ENCODE measurements at regions not wholly inside any gene's neighbourhood (a gene's known extent, or its start where the extent isn't known, plus 50 kb on each side); places are given as distances from the start of the nearest gene placed in this dataset.

DNA sequence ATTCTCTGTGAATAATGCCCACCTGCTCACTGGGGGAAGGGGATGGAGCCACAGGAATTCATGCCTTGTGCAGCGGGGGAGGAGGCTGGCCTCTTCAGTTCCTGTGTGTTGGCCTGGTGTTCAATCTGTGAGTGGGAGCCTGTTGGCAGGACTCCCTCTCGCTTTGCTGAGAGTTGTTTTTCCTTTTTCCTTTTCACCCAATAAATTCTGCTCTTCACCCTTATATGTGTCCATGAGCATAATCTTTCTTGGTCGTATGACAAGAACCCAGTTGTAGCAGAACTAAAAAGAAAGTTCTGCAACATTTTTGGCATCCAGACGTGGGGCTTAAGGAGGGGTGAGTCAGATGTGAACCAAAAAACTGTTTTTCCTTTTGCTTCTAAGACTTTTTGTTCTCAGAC is 235.2 kb upstream of the HDX start:
- TF ChIP-seq, protein P1, sequence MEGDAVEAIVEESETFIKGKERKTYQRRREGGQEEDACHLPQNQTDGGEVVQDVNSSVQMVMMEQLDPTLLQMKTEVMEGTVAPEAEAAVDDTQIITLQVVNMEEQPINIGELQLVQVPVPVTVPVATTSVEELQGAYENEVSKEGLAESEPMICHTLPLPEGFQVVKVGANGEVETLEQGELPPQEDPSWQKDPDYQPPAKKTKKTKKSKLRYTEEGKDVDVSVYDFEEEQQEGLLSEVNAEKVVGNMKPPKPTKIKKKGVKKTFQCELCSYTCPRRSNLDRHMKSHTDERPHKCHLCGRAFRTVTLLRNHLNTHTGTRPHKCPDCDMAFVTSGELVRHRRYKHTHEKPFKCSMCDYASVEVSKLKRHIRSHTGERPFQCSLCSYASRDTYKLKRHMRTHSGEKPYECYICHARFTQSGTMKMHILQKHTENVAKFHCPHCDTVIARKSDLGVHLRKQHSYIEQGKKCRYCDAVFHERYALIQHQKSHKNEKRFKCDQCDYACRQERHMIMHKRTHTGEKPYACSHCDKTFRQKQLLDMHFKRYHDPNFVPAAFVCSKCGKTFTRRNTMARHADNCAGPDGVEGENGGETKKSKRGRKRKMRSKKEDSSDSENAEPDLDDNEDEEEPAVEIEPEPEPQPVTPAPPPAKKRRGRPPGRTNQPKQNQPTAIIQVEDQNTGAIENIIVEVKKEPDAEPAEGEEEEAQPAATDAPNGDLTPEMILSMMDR (IDR thresholded peaks at IDR 0.05), result no peak
- TF ChIP-seq, protein P2, sequence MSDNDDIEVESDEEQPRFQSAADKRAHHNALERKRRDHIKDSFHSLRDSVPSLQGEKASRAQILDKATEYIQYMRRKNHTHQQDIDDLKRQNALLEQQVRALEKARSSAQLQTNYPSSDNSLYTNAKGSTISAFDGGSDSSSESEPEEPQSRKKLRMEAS (IDR thresholded peaks at IDR 0.05; ENCODE audit: low read depth), result no peak
- no peak for TF ChIP-seq ELF1 (IDR thresholded peaks at IDR 0.05)
- TF ChIP-seq CHD2 (IDR thresholded peaks at IDR 0.05; ENCODE audit: low read length, partially characterized antibody), result no peak
- no peak for TF ChIP-seq MXI1 (IDR thresholded peaks at IDR 0.05; ENCODE audit: low read depth, low read length)
- TF ChIP-seq RAD21 (IDR thresholded peaks at IDR 0.05; ENCODE audit: low read length), result no peak
- no peak for TF ChIP-seq FOSL2 (IDR thresholded peaks at IDR 0.05; ENCODE audit: borderline replicate concordance, low read depth)
- no peak for TF ChIP-seq SMC3 (IDR thresholded peaks at IDR 0.05; ENCODE audit: low read depth, low read length)
- no peak for TF ChIP-seq SIN3A (IDR thresholded peaks at IDR 0.05; ENCODE audit: borderline replicate concordance, low read depth, low read length)
- no peak for TF ChIP-seq GABPA (IDR thresholded peaks at IDR 0.05; ENCODE audit: low read depth)
- TF ChIP-seq RFX5 (IDR thresholded peaks at IDR 0.05; ENCODE audit: low read length), result no peak
